ENCODE measurements at regions not wholly inside any gene's neighbourhood (a gene's known extent, or its start where the extent isn't known, plus 50 kb on each side); places are given as distances from the start of the nearest gene placed in this dataset.

DNA sequence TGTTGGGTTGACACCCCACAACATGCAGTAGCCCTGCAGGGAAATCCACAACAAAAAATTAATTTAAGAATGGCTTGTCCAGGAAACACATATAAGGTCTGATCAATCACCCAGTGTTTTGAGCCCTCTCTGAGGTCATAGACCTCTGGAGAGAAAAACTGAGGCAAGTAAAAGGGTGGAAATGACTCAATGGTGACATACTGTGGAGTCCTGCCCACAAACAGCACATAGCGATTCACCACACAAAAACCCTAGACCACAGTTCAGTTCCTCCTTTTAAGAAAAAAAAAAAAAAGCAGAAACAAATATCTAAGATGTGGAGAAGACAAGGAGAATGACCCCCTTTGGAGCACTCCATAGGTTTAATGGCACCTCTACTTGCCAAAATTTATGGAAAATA lies 2691.0 kb downstream of the PCDH7 start:
- H3K4me1 Mint-ChIP-seq = no peaks in the 10 kb centered on the region
- no peak for ATAC-seq
- H3K27ac Mint-ChIP-seq = no peak overlapping the region
- H3K9me3 Mint-ChIP-seq = peaks cover 7 to 13% of the 10 kb centered on the region in 2 donors
- no peak overlapping the region for H3K4me3 Mint-ChIP-seq
- no peaks in the 10 kb centered on the region for H3K27me3 Mint-ChIP-seq
- DNase-seq = no peak

DNA sequence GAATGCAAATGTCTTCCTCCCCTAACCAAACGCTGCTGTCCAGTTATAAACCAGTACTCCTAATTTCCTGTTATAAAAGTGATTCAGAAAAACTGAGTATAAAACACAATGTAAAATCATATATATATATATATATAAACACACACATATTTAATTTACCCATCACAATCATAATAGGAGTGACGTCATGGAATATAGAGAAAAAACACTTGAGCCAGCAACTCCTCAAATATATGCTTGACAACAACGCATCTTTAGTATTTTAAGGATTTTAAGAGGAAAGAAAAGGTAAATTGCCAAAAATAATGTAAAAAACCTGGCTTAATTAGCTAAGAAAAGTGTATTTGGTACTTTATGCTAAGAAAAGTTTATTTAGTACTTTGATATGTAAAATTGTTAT lies 2701.7 kb downstream of the PCDH7 start:
- ATAC-seq (no peak), DNase-seq (no peak)
- H3K4me3 Mint-ChIP-seq = no peak overlapping the region
- no peaks in the 10 kb centered on the region for H3K4me1 Mint-ChIP-seq
- H3K27ac Mint-ChIP-seq = no peak overlapping the region
- H3K9me3 Mint-ChIP-seq = peaks cover 0 to 8% of the 10 kb centered on the region in 2 donors
- no peaks in the 10 kb centered on the region for H3K27me3 Mint-ChIP-seq

DNA sequence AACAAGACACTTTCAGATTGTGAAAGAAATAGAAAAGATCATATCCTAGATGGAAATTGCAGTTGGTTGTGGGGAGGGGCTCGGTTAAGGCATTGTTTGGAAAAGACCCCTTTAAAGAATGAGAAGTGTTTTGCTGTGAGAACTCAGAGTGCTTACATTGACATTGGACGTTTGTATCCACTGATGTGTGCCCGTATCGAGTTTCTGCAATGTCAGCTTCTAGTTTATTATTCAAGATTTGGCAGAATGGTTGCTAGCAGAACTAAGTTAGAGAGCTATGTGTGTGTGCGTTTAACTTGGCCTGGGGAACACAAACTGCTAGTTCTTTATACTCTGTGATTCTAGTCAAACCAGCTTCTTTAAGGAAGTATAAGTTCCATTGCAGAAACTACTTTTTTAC lies 2702.5 kb downstream of the PCDH7 start:
- Mint-ChIP-seq H3K9me3 (peaks cover 1 to 8% of the 10 kb centered on the region in 2 donors), H3K4me3 (no peak overlapping the region), H3K4me1 (no peaks in the 10 kb centered on the region), H3K27me3 (no peaks in the 10 kb centered on the region), H3K27ac (no peak overlapping the region)
- ATAC-seq (no peak), DNase-seq (no peak)

DNA sequence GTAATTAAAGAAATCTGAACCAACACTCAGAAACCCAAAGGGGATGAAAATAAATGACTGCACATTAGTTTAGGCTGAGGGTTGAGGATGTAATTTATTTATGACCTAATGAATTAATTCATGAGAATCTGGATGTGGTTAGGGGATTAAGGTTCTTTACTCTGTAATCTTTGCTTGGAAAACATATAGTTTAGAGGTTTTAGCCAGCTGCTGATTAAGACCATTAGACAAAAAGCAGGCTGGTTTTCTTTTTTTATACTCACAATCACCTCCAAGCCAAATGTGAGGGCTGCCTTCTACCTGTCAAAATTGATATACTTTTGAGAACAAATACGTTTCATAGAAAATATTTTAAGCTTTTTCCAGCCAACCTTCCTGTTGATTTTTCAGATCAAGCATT lies 2705.8 kb downstream of the PCDH7 start:
- DNase-seq = no peak
- no peak for ATAC-seq
- Mint-ChIP-seq H3K9me3 (peaks cover 7 to 8% of the 10 kb centered on the region in 2 donors), H3K4me3 (no peak overlapping the region), H3K27ac (no peak overlapping the region), H3K4me1 (no peaks in the 10 kb centered on the region), H3K27me3 (no peaks in the 10 kb centered on the region)

DNA sequence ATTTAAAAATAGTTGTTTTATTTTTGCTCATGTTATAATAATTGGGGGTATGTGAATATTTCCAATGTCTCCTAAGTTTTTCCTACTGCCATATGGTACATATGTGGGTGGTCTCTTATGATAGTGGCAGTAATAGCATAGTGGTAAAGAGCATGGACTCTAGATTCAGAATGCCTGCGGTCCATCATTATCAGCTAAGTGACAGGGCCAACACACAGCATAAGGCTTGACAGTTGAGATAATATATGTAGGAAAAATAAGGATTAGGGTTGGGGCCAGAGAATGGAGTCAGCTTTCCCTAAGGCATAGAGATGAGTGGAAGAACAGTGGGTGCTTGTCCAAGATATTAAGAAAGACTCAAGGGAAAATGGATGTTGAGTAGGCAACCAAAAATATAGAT lies 2707.5 kb downstream of the PCDH7 start:
- no peak for ATAC-seq
- Mint-ChIP-seq H3K9me3 (peaks cover 2 to 8% of the 10 kb centered on the region in 2 donors), H3K27ac (no peak overlapping the region), H3K27me3 (no peaks in the 10 kb centered on the region), H3K4me1 (no peaks in the 10 kb centered on the region), H3K4me3 (no peak overlapping the region)
- no peak for DNase-seq

DNA sequence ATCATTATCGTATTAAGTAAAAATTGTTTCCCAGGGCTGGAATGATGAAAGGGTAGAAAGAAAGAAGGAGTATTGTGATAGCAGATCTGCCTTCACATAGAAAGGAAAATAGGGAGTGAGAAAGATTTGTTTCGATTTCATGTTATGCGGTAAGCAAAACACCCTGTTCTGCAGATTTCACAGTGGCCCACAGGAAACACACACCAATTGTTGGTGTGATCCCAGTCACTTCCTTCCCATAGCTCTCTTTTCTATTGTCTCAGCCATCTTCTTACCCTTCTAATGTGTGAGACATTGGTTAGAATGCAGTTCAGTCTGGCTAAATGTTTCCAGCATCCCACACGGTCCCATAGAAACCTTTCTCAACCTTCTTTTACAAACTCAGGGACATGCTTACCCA lies 2709.8 kb downstream of the PCDH7 start:
- ATAC-seq (no peak), DNase-seq (no peak)
- no peaks in the 10 kb centered on the region for H3K27me3 Mint-ChIP-seq
- H3K9me3 Mint-ChIP-seq = peaks cover 0 to 8% of the 10 kb centered on the region in 2 donors
- H3K4me1 Mint-ChIP-seq = no peaks in the 10 kb centered on the region
- no peak overlapping the region for H3K27ac Mint-ChIP-seq
- H3K4me3 Mint-ChIP-seq = no peak overlapping the region

DNA sequence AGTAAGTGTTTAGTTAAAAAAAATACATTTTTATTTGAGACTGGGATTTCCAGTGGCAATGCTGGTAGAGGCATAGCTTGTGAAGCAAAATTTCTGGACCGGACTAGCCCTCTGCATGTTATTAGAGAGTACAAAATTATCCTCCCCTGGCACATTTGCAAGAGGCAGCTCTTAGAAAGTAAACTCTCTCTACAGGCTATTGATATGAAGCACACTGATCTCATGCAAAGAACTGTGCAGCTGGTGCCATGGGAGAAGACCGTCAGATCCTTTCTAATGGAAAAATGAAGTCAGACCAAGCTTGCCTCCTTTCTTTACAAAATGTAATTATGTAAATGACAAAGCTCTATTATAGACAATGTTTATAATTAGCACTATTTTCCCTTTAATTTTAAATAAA lies 2717.2 kb downstream of the PCDH7 start:
- ATAC-seq (no peak), DNase-seq (no peak)
- Mint-ChIP-seq H3K27me3 (no peaks in the 10 kb centered on the region), H3K27ac (no peak overlapping the region), H3K4me3 (no peak overlapping the region), H3K9me3 (no peaks in the 10 kb centered on the region), H3K4me1 (no peaks in the 10 kb centered on the region)

DNA sequence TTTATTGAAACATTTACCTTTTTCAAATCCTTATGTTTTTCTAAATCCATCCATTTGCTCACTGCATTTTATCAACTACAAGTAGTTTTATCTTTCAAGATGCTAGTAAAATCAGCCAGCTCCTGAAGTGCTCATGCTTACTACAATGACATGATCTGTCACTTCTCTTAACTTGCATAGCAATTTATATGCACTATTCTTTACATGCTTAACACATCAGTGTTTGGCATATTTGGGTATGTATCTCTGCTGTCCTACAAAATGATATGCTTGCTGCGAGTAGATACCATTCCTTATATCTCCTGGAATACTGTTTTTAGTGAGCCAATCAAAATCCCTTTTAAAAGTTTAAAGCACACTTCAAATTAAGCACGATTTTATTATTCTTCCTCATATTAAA lies 2726.8 kb downstream of the PCDH7 start:
- DNase-seq = no peak
- no peak for ATAC-seq
- H3K9me3 Mint-ChIP-seq = peaks cover 5 to 16% of the 10 kb centered on the region in 2 donors
- H3K4me1 Mint-ChIP-seq = no peaks in the 10 kb centered on the region
- no peak overlapping the region for H3K27ac Mint-ChIP-seq
- no peaks in the 10 kb centered on the region for H3K27me3 Mint-ChIP-seq
- H3K4me3 Mint-ChIP-seq = no peak overlapping the region

DNA sequence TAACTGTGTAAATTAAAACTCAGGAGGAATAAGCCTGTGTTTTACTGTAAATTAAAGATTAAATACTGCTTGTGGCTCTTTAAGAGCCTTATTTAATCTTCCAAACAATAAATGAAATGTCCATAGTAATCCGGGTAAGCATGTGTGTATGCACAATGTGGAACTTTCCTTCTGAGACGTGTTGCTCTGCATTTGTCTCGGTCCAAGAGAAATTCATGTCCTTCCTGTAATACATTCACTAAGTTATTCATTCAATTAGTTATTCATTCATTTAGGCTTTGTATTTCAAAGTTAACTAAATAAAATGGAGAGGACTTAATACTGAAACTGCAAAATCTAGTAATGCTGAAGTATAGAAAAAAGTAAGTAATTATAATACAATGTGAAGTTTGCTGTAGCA lies 2728.8 kb downstream of the PCDH7 start:
- H3K4me3 Mint-ChIP-seq = no peak overlapping the region
- ATAC-seq (no peak), DNase-seq (no peak)
- no peaks in the 10 kb centered on the region for H3K4me1 Mint-ChIP-seq
- no peak overlapping the region for H3K27ac Mint-ChIP-seq
- H3K27me3 Mint-ChIP-seq = no peaks in the 10 kb centered on the region
- peaks cover 4 to 16% of the 10 kb centered on the region in 2 donors for H3K9me3 Mint-ChIP-seq

DNA sequence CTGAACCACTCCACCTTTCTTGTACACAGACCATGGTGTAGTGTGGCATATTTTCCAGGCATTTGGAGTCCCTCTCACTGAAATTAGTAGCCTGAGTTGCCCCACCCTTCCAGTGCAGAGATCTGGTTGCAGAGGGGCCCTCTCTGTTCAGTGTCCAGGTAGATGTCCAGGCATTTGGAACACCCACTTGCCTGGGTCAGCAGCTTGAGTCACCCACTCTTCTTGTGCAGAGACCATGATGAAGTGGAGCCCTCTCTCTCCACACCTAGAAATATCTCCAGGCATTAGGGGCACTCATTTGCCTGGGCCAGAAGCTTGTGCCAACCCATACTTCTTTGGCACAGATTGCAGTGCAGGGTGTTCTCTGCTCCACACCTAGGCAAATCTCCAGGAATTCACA lies 2733.3 kb downstream of the PCDH7 start:
- DNase-seq (no peak), ATAC-seq (no peak)
- H3K27ac Mint-ChIP-seq = no peak overlapping the region
- H3K4me1 Mint-ChIP-seq = no peaks in the 10 kb centered on the region
- H3K4me3 Mint-ChIP-seq = no peak overlapping the region
- H3K9me3 Mint-ChIP-seq = peaks cover 5 to 21% of the 10 kb centered on the region in 2 donors
- no peaks in the 10 kb centered on the region for H3K27me3 Mint-ChIP-seq

DNA sequence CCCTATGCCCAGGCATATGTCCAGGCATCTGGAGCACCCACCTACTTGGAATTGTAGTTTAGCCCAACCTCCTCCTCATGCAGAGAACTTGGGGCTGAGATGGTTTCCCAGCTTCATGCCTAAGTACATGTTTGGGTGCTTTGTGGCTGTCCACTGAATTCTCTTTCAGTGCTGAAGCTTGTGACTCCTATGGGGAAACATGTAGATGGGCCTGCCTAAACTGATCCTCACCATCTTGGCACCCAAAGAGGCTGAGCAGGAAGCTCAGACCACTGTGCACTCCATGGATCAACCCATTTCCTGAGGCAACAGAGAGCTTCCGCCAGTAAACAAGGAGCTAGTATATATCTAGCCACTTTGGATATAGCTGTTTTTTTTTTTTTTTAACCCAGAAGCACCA lies 2733.7 kb downstream of the PCDH7 start:
- H3K27ac Mint-ChIP-seq = no peak overlapping the region
- H3K4me1 Mint-ChIP-seq = no peaks in the 10 kb centered on the region
- no peak overlapping the region for H3K4me3 Mint-ChIP-seq
- ATAC-seq (no peak), DNase-seq (no peak)
- peaks cover 5 to 21% of the 10 kb centered on the region in 2 donors for H3K9me3 Mint-ChIP-seq
- H3K27me3 Mint-ChIP-seq = no peaks in the 10 kb centered on the region

DNA sequence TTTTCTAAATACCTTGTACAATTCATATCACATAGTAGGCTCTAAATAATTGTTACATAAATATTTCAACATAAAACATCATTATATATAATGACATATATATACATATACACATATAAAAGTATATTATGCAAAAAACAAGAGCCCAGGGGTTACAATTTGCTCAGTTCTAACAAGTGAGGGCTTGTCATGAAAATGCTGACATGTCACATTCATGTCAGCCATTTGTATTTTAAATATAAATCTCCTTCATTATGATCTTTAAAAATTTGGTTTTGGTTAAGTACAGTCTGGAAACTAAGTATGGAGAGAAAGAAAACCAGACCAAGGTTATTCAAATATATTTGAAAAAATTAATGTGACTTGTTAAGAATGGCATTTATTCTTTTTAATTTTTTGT lies 2745.4 kb downstream of the PCDH7 start:
- no peak for ATAC-seq
- H3K27ac Mint-ChIP-seq = no peak overlapping the region
- no peaks in the 10 kb centered on the region for H3K27me3 Mint-ChIP-seq
- H3K9me3 Mint-ChIP-seq = peaks cover 0 to 8% of the 10 kb centered on the region in 2 donors
- DNase-seq = no peak
- no peaks in the 10 kb centered on the region for H3K4me1 Mint-ChIP-seq
- H3K4me3 Mint-ChIP-seq = no peak overlapping the region

DNA sequence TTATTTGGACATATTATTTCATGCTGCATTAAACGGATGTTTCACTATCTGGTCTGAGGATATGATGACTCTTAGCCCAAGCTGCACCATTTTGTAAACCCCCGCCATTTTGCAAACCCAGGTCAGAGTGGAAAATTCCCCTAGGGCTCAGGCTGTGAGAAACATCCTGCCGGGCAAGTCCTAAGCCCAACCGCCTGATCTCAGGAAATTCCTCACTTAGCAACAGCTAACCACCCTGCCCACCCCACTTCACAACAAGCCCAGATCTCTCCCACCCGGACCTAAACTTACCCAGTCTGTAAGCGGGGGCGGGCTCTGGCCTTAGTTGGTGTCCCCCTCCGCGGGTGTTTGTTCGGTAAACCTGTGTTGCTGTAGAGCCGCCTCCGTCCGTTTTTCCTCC lies 2747.1 kb downstream of the PCDH7 start:
- Mint-ChIP-seq H3K4me3 (no peak overlapping the region), H3K9me3 (peaks cover 0 to 8% of the 10 kb centered on the region in 2 donors), H3K27me3 (no peaks in the 10 kb centered on the region), H3K4me1 (no peaks in the 10 kb centered on the region), H3K27ac (no peak overlapping the region)
- no peak for ATAC-seq
- no peak for DNase-seq

DNA sequence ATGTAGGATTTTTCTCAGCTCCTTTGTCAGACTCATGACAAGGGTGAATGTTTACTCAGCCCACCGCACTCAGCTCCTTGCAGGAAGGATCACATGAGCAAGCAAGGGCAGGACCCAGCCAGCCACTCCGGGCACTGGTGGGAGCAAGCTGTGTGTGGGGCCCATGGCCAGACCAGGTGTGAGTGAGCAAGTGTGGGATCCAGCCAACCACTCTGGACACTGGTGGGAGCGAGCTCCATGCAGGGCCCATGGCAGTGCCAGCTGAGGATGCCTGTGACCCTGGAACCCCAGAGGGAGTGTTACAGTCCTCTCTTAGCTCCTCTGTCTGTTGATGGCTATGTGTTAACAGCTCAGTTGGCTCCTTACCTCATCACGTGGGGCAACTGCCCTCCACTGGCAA lies 2750.6 kb downstream of the PCDH7 start:
- H3K4me1 Mint-ChIP-seq = no peaks in the 10 kb centered on the region
- peaks cover 0 to 8% of the 10 kb centered on the region in 2 donors for H3K9me3 Mint-ChIP-seq
- no peak overlapping the region for H3K27ac Mint-ChIP-seq
- H3K4me3 Mint-ChIP-seq = no peak overlapping the region
- ATAC-seq (no peak), DNase-seq (no peak)
- no peaks in the 10 kb centered on the region for H3K27me3 Mint-ChIP-seq

DNA sequence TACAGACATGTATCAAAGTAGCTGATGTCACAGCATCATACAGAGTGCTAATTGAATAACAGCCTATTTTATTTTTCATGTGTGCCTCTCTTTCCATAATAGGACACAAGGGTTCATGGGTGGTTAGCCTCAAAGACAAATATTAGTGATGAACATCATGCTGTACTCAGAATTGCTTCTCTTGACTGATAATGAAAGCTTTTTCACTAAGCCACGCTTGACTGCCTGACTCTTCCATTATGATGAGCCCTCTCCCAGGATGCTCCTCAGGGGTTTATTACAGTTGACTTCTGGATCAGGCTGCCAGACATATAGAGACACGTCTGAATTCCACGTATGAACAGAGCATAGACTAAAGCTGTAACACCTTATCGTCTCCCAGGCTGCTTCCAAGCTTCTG lies 2757.5 kb downstream of the PCDH7 start:
- ATAC-seq (no peak), DNase-seq (no peak)
- Mint-ChIP-seq H3K9me3 (no peaks in the 10 kb centered on the region), H3K27ac (no peak overlapping the region), H3K4me3 (no peak overlapping the region), H3K4me1 (no peaks in the 10 kb centered on the region), H3K27me3 (no peaks in the 10 kb centered on the region)

DNA sequence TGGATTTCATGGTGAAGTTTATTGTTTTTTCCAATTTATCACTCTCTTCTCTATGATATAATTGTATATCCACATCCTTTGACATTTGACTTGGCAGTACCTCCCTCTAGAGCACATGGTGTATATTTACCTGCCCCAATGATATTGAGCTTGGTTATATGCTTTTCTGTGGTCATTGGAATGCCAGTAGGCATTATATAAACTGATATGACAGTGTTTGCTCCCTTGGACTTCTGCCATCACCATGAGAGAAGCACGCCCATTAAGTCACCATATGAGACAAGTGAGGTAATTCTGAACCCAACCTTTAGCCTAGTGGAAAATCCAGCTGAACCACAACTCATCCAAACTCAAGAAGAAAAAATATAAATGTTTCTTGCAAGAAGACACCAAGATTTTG lies 2761.5 kb downstream of the ARAP2 start:
- Mint-ChIP-seq H3K4me3 (no peak overlapping the region), H3K4me1 (no peaks in the 10 kb centered on the region), H3K27ac (no peak overlapping the region), H3K27me3 (no peaks in the 10 kb centered on the region), H3K9me3 (peaks cover 6 to 8% of the 10 kb centered on the region in 2 donors)
- no peak for DNase-seq
- ATAC-seq = no peak

DNA sequence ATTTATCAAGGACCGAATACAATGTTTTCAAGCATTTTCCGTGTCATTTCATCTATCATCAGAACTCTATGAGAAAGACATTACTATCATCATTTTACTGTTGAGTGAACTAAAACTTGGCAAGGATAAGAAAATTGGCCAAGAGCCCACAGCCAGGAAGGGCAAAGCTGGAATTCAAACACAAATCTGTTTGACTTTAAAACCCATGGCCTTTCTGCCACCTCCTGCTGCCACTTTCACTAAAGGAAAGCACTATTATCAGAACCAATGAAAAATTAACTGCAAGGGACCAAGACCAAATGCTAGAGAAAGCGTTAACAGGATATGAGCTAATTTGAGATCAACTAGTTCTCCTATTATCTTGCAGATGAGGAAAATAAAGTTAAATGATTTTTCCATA lies 2759.2 kb downstream of the ARAP2 start:
- H3K9me3 Mint-ChIP-seq = peaks cover 6 to 8% of the 10 kb centered on the region in 2 donors
- ATAC-seq (no peak), DNase-seq (no peak)
- H3K4me1 Mint-ChIP-seq = no peaks in the 10 kb centered on the region
- no peaks in the 10 kb centered on the region for H3K27me3 Mint-ChIP-seq
- H3K4me3 Mint-ChIP-seq = no peak overlapping the region
- H3K27ac Mint-ChIP-seq = no peak overlapping the region

DNA sequence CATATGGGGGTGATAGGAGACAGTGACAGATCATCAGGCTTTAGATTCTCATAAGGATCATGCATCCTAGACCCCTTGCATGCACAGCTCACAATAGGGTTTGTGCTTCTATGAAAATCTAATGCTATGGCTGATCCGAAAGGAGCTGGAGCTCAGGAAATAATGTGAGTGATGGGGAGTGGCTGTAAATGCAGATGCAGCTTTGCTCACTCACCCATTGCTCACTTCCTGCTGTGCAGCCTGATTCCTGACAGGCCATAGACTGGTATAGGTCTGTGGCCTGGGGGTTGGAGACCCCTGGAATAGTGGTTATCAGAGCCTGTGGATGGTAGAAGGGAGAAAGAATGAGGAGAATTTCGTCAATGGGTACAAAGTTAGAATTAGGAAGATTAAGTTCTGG lies 2751.1 kb downstream of the ARAP2 start:
- Mint-ChIP-seq H3K27ac (no peak overlapping the region), H3K27me3 (no peaks in the 10 kb centered on the region), H3K9me3 (no peaks in the 10 kb centered on the region), H3K4me1 (no peaks in the 10 kb centered on the region), H3K4me3 (no peak overlapping the region)
- no peak for DNase-seq
- no peak for ATAC-seq

Data from stimulated activated naive CD8-positive, alpha-beta T cell treated with anti-CD3 and anti-CD28 coated beads, Interleukin-15, amount 100 ng/mL, for 72 hours (primary cell).